Trophoblast cell (in vitro differentiated cells and primary cell): ENCODE measurements at regions not wholly inside any gene's neighbourhood (a gene's known extent, or its start where the extent isn't known, plus 50 kb on each side); places are given as distances from the start of the nearest gene placed in this dataset.

Experiments
- DNase-seq, 2 donors: peaks; one replicate each; pipeline ENCODE4 v3.0.0-alpha.2; 2016
- H2AFZ ChIP-seq: 2 replicates; pipeline ENCODE4 v1.6.1; 2013; ENCODE audit warnings: low read length, moderate library complexity, mild to moderate bottlenecking; ENCODE audit not compliant: insufficient read depth, poor library complexity
- H2AK5ac ChIP-seq: 2 replicates; pipeline ENCODE4 v1.6.1; 2013; ENCODE audit warnings: mild to moderate bottlenecking, low read length
- H2BK120ac ChIP-seq: 2 replicates; pipeline ENCODE4 v1.6.1; 2013; ENCODE audit warnings: low read length, mild to moderate bottlenecking, moderate library complexity; ENCODE audit not compliant: insufficient read depth, poor library complexity
- H2BK12ac ChIP-seq: 2 replicates; pipeline ENCODE4 v1.6.1; 2013; ENCODE audit warnings: mild to moderate bottlenecking, low read length, moderate library complexity
- H2BK5ac ChIP-seq: 2 replicates; pipeline ENCODE4 v1.6.1; 2013; ENCODE audit warnings: low read length, low read depth, moderate library complexity, mild to moderate bottlenecking; ENCODE audit not compliant: poor library complexity
- H3K14ac ChIP-seq: 2 replicates; pipeline ENCODE4 v1.6.1; 2013; ENCODE audit warnings: mild to moderate bottlenecking, low read length
- H3K18ac ChIP-seq: 2 replicates; pipeline ENCODE4 v1.6.1; 2013; ENCODE audit warnings: mild to moderate bottlenecking, low read length
- H3K23ac ChIP-seq: 2 replicates; pipeline ENCODE4 v1.6.1; 2013; ENCODE audit warnings: low read length
- H3K27ac ChIP-seq: 2 replicates; pipeline ENCODE4 v1.5.1; 2013; ENCODE audit warnings: low read depth, mild to moderate bottlenecking, inconsistent platforms, low read length, moderate library complexity
- H3K27me3 ChIP-seq: 2 replicates; pipeline ENCODE4 v1.6.1; 2013; ENCODE audit warnings: inconsistent platforms, mild to moderate bottlenecking, low read length, moderate library complexity; ENCODE audit not compliant: insufficient read depth
- H3K36me3 ChIP-seq, 2 experiments: 1 replicate in 1 of 2; 2 replicates in 1 of 2; pipeline ENCODE4 v1.6.1; 2013; ENCODE audit warnings: low read length in 2 of 2, mild to moderate bottlenecking in 2 of 2, moderate library complexity in 1 of 2; ENCODE audit not compliant: insufficient read depth in 2 of 2, control insufficient read depth in 1 of 2
- H3K4ac ChIP-seq: 2 replicates; pipeline ENCODE4 v1.6.1; 2013; ENCODE audit warnings: low read depth, mild to moderate bottlenecking, low read length, moderate library complexity
- H3K4me1 ChIP-seq, 2 experiments: 1 replicate in 1 of 2; 2 replicates in 1 of 2; pipeline ENCODE4 v1.6.1; 2013; ENCODE audit warnings: low read length in 2 of 2, mild to moderate bottlenecking in 2 of 2, moderate library complexity in 1 of 2; ENCODE audit not compliant: insufficient read depth in 2 of 2, control insufficient read depth in 1 of 2
- H3K4me2 ChIP-seq: 2 replicates; pipeline ENCODE4 v1.6.1; 2013; ENCODE audit warnings: inconsistent platforms, mild to moderate bottlenecking, low read length, moderate library complexity
- H3K4me3 ChIP-seq: 2 replicates; pipeline ENCODE4 v1.5.1; 2013; ENCODE audit warnings: mild to moderate bottlenecking, low read depth, low read length, inconsistent platforms
- H3K79me1 ChIP-seq: one replicate; pipeline ENCODE4 v1.6.1; 2013; ENCODE audit warnings: low read length
- H3K79me2 ChIP-seq: 2 replicates; pipeline ENCODE4 v1.6.1; 2013; ENCODE audit warnings: low read length, mild to moderate bottlenecking; ENCODE audit not compliant: control insufficient read depth, insufficient read depth, poor library complexity
- H3K9ac ChIP-seq: 2 replicates; pipeline ENCODE4 v1.6.1; 2013; ENCODE audit warnings: mild to moderate bottlenecking, low read length
- H3K9me3 ChIP-seq: 2 replicates; pipeline ENCODE4 v1.6.1; 2013; ENCODE audit warnings: low read depth, mild to moderate bottlenecking, control low read depth, inconsistent platforms, low read length; ENCODE audit not compliant: insufficient read depth
- H4K12ac ChIP-seq: 2 replicates; pipeline ENCODE4 v1.6.1; 2013; ENCODE audit warnings: low read depth, mild to moderate bottlenecking, low read length, moderate library complexity
- H4K8ac ChIP-seq: 2 replicates; pipeline ENCODE4 v1.6.1; 2013; ENCODE audit warnings: low read depth, mild to moderate bottlenecking, low read length, moderate library complexity
- H4K91ac ChIP-seq: one replicate; pipeline ENCODE4 v1.6.1; 2013; ENCODE audit warnings: low read depth, mild to moderate bottlenecking, low read length, moderate library complexity
- WGBS: extraction: QIAGEN DNeasy Blood & Tissue Kit; methylation state at CpG from one replicate; pipeline ENCODE4 v1.1.7; 2013; ENCODE audit warnings: missing lambda C conversion rate; ENCODE audit not compliant: insufficient read length, insufficient coverage; ENCODE audit errors: extremely low coverage; 5-methylcytosine and 5-hydroxymethylcytosine counted together

GRCh38 chr10:100625816-100626215, 90.1 kb downstream of the HIF1AN start:
- no CpG with 5 or more reads among the region's 8 CpGs for WGBS
- no peaks in the 10 kb centered on the region for H3K27me3 ChIP-seq
- no peaks in the 10 kb centered on the region for H3K4me1 ChIP-seq

DNA sequence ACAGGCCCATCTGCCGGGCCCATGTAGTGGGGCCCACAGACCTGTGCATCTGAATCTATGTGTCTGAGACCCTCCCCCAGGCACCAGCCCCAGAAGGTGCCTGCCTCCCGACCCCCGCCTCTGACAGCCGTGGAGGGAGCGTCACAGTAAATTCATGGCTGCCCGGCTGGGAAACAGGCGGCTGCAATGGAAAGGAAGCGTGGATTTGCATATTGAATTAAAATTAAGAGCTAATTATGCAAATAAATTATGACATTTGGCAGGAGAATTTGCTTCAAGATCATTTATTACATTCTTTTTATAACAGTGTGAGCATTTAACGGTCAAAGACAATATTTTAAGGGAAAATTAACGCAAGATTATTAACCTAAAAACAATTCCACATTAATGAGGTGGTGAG, 92.3 kb downstream of the HIF1AN start:
- no peaks in the 10 kb centered on the region for H3K79me2 ChIP-seq
- H2BK5ac ChIP-seq = no peak overlapping the region
- H3K14ac ChIP-seq = no peak overlapping the region
- H3K27me3 ChIP-seq = no peaks in the 10 kb centered on the region
- no peak overlapping the region for H2AFZ ChIP-seq
- no peak overlapping the region for H2AK5ac ChIP-seq
- no peaks in the 10 kb centered on the region for H3K4me1 ChIP-seq
- no CpG with 5 or more reads among the region's 10 CpGs for WGBS
- H3K4me3 ChIP-seq = no peak overlapping the region
- no peak overlapping the region for H3K23ac ChIP-seq
- H3K9ac ChIP-seq = no peak overlapping the region
- H4K8ac ChIP-seq = no peak overlapping the region
- H3K79me1 ChIP-seq = no peaks in the 10 kb centered on the region
- no peak overlapping the region for H3K4ac ChIP-seq
- DNase-seq = no peak
- H3K9me3 ChIP-seq = peaks cover 1% of the 10 kb centered on the region
- H3K18ac ChIP-seq = no peak overlapping the region
- no peaks in the 10 kb centered on the region for H3K36me3 ChIP-seq
- H2BK120ac ChIP-seq = no peak overlapping the region
- no peak overlapping the region for H4K91ac ChIP-seq
- H2BK12ac ChIP-seq = no peak overlapping the region
- H4K12ac ChIP-seq = no peak overlapping the region
- H3K4me2 ChIP-seq = no peak overlapping the region
- no peak overlapping the region for H3K27ac ChIP-seq

More at GRCh38 chr10:100625816-100626215, 90.1 kb downstream of the HIF1AN start:
- DNase-seq = no peak
- Histone ChIP-seq H4K91ac (no peak overlapping the region), H3K14ac (no peak overlapping the region), H3K18ac (no peak overlapping the region), H2BK120ac (no peak overlapping the region), H3K79me1 (no peaks in the 10 kb centered on the region), H4K8ac (no peak overlapping the region), H3K79me2 (no peaks in the 10 kb centered on the region), H2AK5ac (no peak overlapping the region), H3K23ac (no peak overlapping the region), H3K4ac (no peak overlapping the region), H4K12ac (no peak overlapping the region), H3K27ac (no peak overlapping the region), H3K4me2 (no peak overlapping the region), H2AFZ (no peak overlapping the region), H2BK12ac (no peak overlapping the region), H3K9ac (no peak overlapping the region), H3K36me3 (no peaks in the 10 kb centered on the region), H2BK5ac (no peak overlapping the region), H3K9me3 (peaks cover 3% of the 10 kb centered on the region), H3K4me3 (no peak overlapping the region)

DNA sequence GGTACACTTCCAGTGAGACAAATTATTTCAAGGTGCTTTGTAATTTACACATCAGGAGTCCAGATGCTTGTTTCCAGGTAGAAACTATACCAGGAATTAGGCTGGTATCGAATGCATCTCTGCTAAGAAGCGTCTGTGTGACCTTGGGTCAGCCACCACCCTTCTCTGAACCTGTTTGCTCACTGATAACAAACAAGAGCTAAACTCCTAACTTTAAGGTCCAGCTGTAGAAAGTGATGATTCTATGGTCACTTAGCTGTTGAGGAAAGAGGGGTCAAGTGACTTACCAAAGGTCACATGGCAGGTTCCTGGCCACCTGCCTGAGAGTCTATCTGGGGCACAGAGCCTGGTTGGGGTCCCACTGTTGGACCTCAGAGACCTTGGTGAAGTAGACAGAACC, 95.4 kb downstream of the HIF1AN start:
- no CpG with 5 or more reads among the region's 2 CpGs for WGBS
- no peaks in the 10 kb centered on the region for H3K4me1 ChIP-seq
- H3K4me2 ChIP-seq = no peak overlapping the region

GRCh38 chr10:100632027-100632426, 96.3 kb downstream of the HIF1AN start:
- no peak overlapping the region for H2AK5ac ChIP-seq
- H3K27me3 ChIP-seq = no peaks in the 10 kb centered on the region
- H2BK120ac ChIP-seq = no peak overlapping the region
- no peaks in the 10 kb centered on the region for H3K4me1 ChIP-seq
- no peak overlapping the region for H3K14ac ChIP-seq
- DNase-seq = no peak
- H3K18ac ChIP-seq = no peak overlapping the region
- H4K91ac ChIP-seq = no peak overlapping the region
- H3K9me3 ChIP-seq = no peaks in the 10 kb centered on the region
- no peak overlapping the region for H3K4me2 ChIP-seq
- no CpG with 5 or more reads among the region's 1 CpG for WGBS
- H4K8ac ChIP-seq = no peak overlapping the region
- H3K79me2 ChIP-seq = no peaks in the 10 kb centered on the region
- H2AFZ ChIP-seq = no peak overlapping the region
- no peak overlapping the region for H2BK12ac ChIP-seq
- no peak overlapping the region for H4K12ac ChIP-seq
- H3K4ac ChIP-seq = no peak overlapping the region
- no peak overlapping the region for H2BK5ac ChIP-seq
- no peak overlapping the region for H3K4me3 ChIP-seq
- no peak overlapping the region for H3K9ac ChIP-seq
- H3K23ac ChIP-seq = no peak overlapping the region
- no peak overlapping the region for H3K27ac ChIP-seq
- H3K36me3 ChIP-seq = no peaks in the 10 kb centered on the region
- H3K79me1 ChIP-seq = no peaks in the 10 kb centered on the region

More for the DNA sequence above, 95.4 kb downstream of the HIF1AN start:
- Histone ChIP-seq H3K27me3 (no peaks in the 10 kb centered on the region), H3K27ac (no peak overlapping the region), H2BK12ac (no peak overlapping the region), H3K79me2 (no peaks in the 10 kb centered on the region), H3K4me3 (no peak overlapping the region), H4K12ac (no peak overlapping the region), H2BK120ac (no peak overlapping the region), H3K4ac (no peak overlapping the region), H3K9me3 (no peaks in the 10 kb centered on the region), H2AK5ac (no peak overlapping the region), H2AFZ (no peak overlapping the region), H3K23ac (no peak overlapping the region), H4K8ac (no peak overlapping the region), H3K14ac (no peak overlapping the region), H2BK5ac (no peak overlapping the region), H3K36me3 (no peaks in the 10 kb centered on the region), H3K79me1 (no peaks in the 10 kb centered on the region), H4K91ac (no peak overlapping the region), H3K18ac (no peak overlapping the region), H3K9ac (no peak overlapping the region)
- DNase-seq = no peak
